BLaER1 (cell line): ENCODE measurements at regions not wholly inside any gene's neighbourhood (a gene's known extent, or its start where the extent isn't known, plus 50 kb on each side); places are given as distances from the start of the nearest gene placed in this dataset.

ENCODE experiments used
- H3K27ac ChIP-seq: shearing (Covaris generic); formaldehyde crosslinking; 2 replicates; pipeline ENCODE4 v1.8.1; 2022
- H3K27me3 ChIP-seq: shearing (Covaris generic); formaldehyde crosslinking; 2 replicates; pipeline ENCODE4 v1.8.1; 2022
- H3K36me3 ChIP-seq: shearing (Covaris generic); formaldehyde crosslinking; 2 replicates; pipeline ENCODE4 v1.8.1; 2022
- H3K4me1 ChIP-seq: shearing (Covaris generic); formaldehyde crosslinking; 2 replicates; pipeline ENCODE4 v1.8.1; 2022
- H3K4me2 ChIP-seq: shearing (Covaris generic); formaldehyde crosslinking; 2 replicates; pipeline ENCODE4 v1.8.1; 2022
- H3K4me3 ChIP-seq: shearing (Covaris generic); formaldehyde crosslinking; 2 replicates; pipeline ENCODE4 v1.8.1; 2022
- H3K9ac ChIP-seq: shearing (Covaris generic); formaldehyde crosslinking; 2 replicates; pipeline ENCODE4 v1.8.1; 2022
- H3K9me3 ChIP-seq: shearing (Covaris generic); formaldehyde crosslinking; 2 replicates; pipeline ENCODE4 v1.8.1; 2022
- H4K20me1 ChIP-seq: shearing (Covaris generic); formaldehyde crosslinking; 2 replicates; pipeline ENCODE4 v1.8.1; 2022
- Cebpa-rat ChIP-seq: shearing (Covaris generic); IDR thresholded peaks from 2 replicates; pipeline ENCODE4 v1.8.1; 2022

GRCh38 chr2:63789338-63790020 lies 52.2 kb upstream of the UGP2 start:
- Histone ChIP-seq H3K9ac (no peak overlapping the region), H3K27ac (no peak overlapping the region), H3K27me3 (no peaks in the 10 kb centered on the region), H3K9me3 (no peaks in the 10 kb centered on the region), H3K4me2 (no peak overlapping the region), H4K20me1 (no peaks in the 10 kb centered on the region), H3K4me1 (no peaks in the 10 kb centered on the region), H3K4me3 (no peak overlapping the region), H3K36me3 (no peaks in the 10 kb centered on the region)
- no peak for TF ChIP-seq Cebpa-rat

- Histone ChIP-seq H3K4me3 (no peak overlapping the region), H3K27me3 (no peaks in the 10 kb centered on the region), H3K9ac (no peak overlapping the region), H3K36me3 (no peaks in the 10 kb centered on the region), H3K4me2 (no peak overlapping the region), H3K4me1 (no peaks in the 10 kb centered on the region), H3K27ac (no peak overlapping the region), H4K20me1 (no peaks in the 10 kb centered on the region), H3K9me3 (no peaks in the 10 kb centered on the region)
- TF ChIP-seq Cebpa-rat: no peak
These were observed 51.2 kb upstream of the UGP2 start for GRCh38 chr2:63790491-63790890.

GRCh38 chr2:63790906-63791305 lies 50.8 kb upstream of the UGP2 start:
- Histone ChIP-seq H3K27me3 (no peaks in the 10 kb centered on the region), H3K9ac (no peak overlapping the region), H3K4me2 (no peak overlapping the region), H3K27ac (no peak overlapping the region), H3K4me3 (no peak overlapping the region), H4K20me1 (no peaks in the 10 kb centered on the region), H3K9me3 (no peaks in the 10 kb centered on the region), H3K36me3 (no peaks in the 10 kb centered on the region), H3K4me1 (no peaks in the 10 kb centered on the region)
- no peak for TF ChIP-seq Cebpa-rat

GRCh38 chr2:63791387-63791786 lies 50.3 kb upstream of the UGP2 start:
- Histone ChIP-seq H3K4me3 (no peak overlapping the region), H3K9ac (no peak overlapping the region), H3K4me2 (no peak overlapping the region), H3K36me3 (no peaks in the 10 kb centered on the region), H3K27ac (no peak overlapping the region), H3K27me3 (no peaks in the 10 kb centered on the region), H4K20me1 (no peaks in the 10 kb centered on the region), H3K9me3 (no peaks in the 10 kb centered on the region), H3K4me1 (no peaks in the 10 kb centered on the region)
- no peak for TF ChIP-seq Cebpa-rat
